ENCODE measurements at regions not wholly inside any gene's neighbourhood (a gene's known extent, or its start where the extent isn't known, plus 50 kb on each side); places are given as distances from the start of the nearest gene placed in this dataset.

DNA sequence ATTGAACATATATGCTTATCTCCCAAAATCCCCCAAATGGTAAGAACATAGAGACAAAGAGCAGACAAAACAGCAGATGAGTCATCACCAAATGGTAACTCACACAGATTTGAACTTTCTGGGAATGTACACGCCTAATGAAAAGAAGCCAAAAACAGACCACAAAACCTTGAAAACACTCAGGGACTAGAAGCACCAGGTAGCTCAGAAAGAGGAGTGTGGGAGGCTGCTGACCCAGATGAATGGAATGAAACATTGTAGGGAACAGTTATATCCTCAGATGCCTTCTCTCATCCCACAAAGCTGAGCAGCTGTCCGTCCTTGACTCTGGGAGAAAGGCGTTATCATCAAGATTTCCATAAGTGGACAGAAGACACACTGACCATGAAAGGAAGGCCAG is 307.0 kb upstream of the USP25 start:
- Histone ChIP-seq H4K20me1 (ENCODE audit: insufficient read depth, low read length) (no peaks in the 10 kb centered on the region), H2AFZ (ENCODE audit: insufficient read depth, low read depth, low read length, poor library complexity, severe bottlenecking) (no peak overlapping the region), H3K36me3 (replicated peaks in 1 of 2; ENCODE audit: control insufficient read depth in 1 of 2, insufficient read depth in 2 of 2, low read length in 2 of 2) (no peaks in the 10 kb centered on the region), H3K4me1 (ENCODE audit: control insufficient read depth in 1 of 2, insufficient read depth in 2 of 2, low read length in 2 of 2) (no peaks in the 10 kb centered on the region), H3K27ac (ENCODE audit: low read depth in 1 of 2, low read length in 2 of 2) (no peak overlapping the region), H3K4me2 (replicated peaks; ENCODE audit: extremely low read depth, low read length, poor library complexity, severe bottlenecking) (no peak overlapping the region), H3K27me3 (ENCODE audit: control insufficient read depth in 2 of 2, insufficient read depth in 2 of 2, low read length in 2 of 2) (no peaks in the 10 kb centered on the region), H3K79me2 (ENCODE audit: insufficient read depth, low read length) (no peaks in the 10 kb centered on the region), H3K4me3 (replicated peaks in 1 of 3; ENCODE audit: low read depth in 2 of 3, low read length in 3 of 3) (no peak overlapping the region), H3K9me3 (replicated peaks in 1 of 2; ENCODE audit: control insufficient read depth in 1 of 2, insufficient read depth in 1 of 2, low read length in 2 of 2) (no peaks in the 10 kb centered on the region), H3K9ac (ENCODE audit: insufficient read depth, low read length, poor library complexity, severe bottlenecking) (no peak overlapping the region)
- Mint-ChIP-seq H3K4me3 (no peak overlapping the region), H3K4me1 (no peaks in the 10 kb centered on the region), H3K36me3 (no peaks in the 10 kb centered on the region), H3K9me3 (peaks cover 0 to 3% (median 1%) of the 10 kb centered on the region in 7 donors), H3K27ac (no peak overlapping the region), H3K27me3 (ENCODE audit: low read depth in 3 of 3) (peaks cover 0 to 3% (median 0%) of the 10 kb centered on the region in 3 donors)
- TF ChIP-seq, protein P1, sequence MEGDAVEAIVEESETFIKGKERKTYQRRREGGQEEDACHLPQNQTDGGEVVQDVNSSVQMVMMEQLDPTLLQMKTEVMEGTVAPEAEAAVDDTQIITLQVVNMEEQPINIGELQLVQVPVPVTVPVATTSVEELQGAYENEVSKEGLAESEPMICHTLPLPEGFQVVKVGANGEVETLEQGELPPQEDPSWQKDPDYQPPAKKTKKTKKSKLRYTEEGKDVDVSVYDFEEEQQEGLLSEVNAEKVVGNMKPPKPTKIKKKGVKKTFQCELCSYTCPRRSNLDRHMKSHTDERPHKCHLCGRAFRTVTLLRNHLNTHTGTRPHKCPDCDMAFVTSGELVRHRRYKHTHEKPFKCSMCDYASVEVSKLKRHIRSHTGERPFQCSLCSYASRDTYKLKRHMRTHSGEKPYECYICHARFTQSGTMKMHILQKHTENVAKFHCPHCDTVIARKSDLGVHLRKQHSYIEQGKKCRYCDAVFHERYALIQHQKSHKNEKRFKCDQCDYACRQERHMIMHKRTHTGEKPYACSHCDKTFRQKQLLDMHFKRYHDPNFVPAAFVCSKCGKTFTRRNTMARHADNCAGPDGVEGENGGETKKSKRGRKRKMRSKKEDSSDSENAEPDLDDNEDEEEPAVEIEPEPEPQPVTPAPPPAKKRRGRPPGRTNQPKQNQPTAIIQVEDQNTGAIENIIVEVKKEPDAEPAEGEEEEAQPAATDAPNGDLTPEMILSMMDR (IDR thresholded peaks at IDR 0.05), result no peak
- no peak for DNase-seq
- intact Hi-C loops (cut with micrococcal nuclease), result no loop called here
- WGBS (ENCODE audit: insufficient coverage), result no CpG with 5 or more reads among the region's 3 CpGs

DNA sequence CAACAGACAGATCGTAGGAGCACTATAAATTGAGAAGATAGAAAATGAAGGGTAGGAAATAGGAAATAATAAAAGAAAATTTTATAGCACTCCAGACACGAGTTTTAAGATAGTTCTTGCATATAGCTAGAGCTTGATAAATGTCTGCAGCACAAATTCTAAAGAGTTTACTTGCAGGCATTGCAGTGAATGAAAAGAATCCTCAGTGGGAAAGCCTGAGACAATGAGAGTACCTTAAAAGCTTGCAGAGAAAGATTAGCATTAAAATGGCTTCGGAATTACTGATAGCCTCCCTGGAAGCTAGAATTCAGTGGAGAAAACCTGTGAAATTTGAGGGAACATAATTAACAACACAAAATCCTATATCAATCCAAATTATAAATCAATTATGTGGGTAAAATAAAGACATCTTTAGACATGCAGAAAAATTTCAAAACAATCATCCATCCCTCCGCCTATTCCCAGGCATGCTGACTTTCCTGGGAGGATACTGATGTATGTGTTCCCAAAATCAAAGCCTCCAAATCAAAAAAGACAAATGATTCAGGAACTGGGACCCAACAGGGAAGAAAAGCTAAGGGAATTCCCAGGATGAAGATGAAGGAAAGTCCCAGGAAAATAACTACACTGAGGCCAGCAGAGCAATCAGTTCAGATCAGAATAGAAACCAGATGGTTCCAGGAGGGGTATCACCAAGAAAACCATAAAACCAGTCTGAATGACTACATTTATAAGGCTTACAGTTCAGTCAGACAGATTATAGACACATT is 305.9 kb upstream of the USP25 start:
- H3K36me3 ChIP-seq (replicated peaks in 1 of 2; ENCODE audit: control insufficient read depth in 1 of 2, insufficient read depth in 2 of 2, low read length in 2 of 2), result no peaks in the 10 kb centered on the region
- no peak overlapping the region for H3K27ac Mint-ChIP-seq

More for the DNA sequence above, 305.9 kb upstream of the USP25 start:
- Histone ChIP-seq H2AFZ (ENCODE audit: insufficient read depth, low read depth, low read length, poor library complexity, severe bottlenecking) (no peak overlapping the region), H3K9me3 (replicated peaks in 1 of 2; ENCODE audit: control insufficient read depth in 1 of 2, insufficient read depth in 1 of 2, low read length in 2 of 2) (no peaks in the 10 kb centered on the region), H3K27ac (ENCODE audit: low read depth in 1 of 2, low read length in 2 of 2) (no peak overlapping the region), H3K4me3 (replicated peaks in 1 of 3; ENCODE audit: low read depth in 2 of 3, low read length in 3 of 3) (no peak overlapping the region), H3K4me1 (ENCODE audit: control insufficient read depth in 1 of 2, insufficient read depth in 2 of 2, low read length in 2 of 2) (no peaks in the 10 kb centered on the region), H3K9ac (ENCODE audit: insufficient read depth, low read length, poor library complexity, severe bottlenecking) (no peak overlapping the region), H3K27me3 (ENCODE audit: control insufficient read depth in 2 of 2, insufficient read depth in 2 of 2, low read length in 2 of 2) (no peaks in the 10 kb centered on the region), H4K20me1 (ENCODE audit: insufficient read depth, low read length) (no peaks in the 10 kb centered on the region), H3K4me2 (replicated peaks; ENCODE audit: extremely low read depth, low read length, poor library complexity, severe bottlenecking) (no peak overlapping the region), H3K79me2 (ENCODE audit: insufficient read depth, low read length) (no peaks in the 10 kb centered on the region)
- intact Hi-C loops (cut with micrococcal nuclease), result no loop called here
- WGBS (ENCODE audit: insufficient coverage), result 67% methylated on average over 1 of the region's 4 CpGs
- peaks cover 0 to 3% (median 0%) of the 10 kb centered on the region in 3 donors for H3K27me3 Mint-ChIP-seq (ENCODE audit: low read depth in 3 of 3)
- peaks cover 0 to 2% (median 1%) of the 10 kb centered on the region in 7 donors for H3K9me3 Mint-ChIP-seq
- no peak overlapping the region for H3K4me3 Mint-ChIP-seq
- no peaks in the 10 kb centered on the region for H3K4me1 Mint-ChIP-seq
- H3K36me3 Mint-ChIP-seq, result no peaks in the 10 kb centered on the region
- TF ChIP-seq, protein P1 (IDR thresholded peaks at IDR 0.05), result no peak
- DNase-seq, result no peak

All from CD14-positive monocyte (primary cell).